Activated CD4-positive, alpha-beta memory T cell treated with anti-CD3 and anti-CD28 coated beads for 36 hours (primary cell): ENCODE measurements at regions not wholly inside any gene's neighbourhood (a gene's known extent, or its start where the extent isn't known, plus 50 kb on each side); places are given as distances from the start of the nearest gene placed in this dataset.

Experiments used
- CTCF ChIA-PET: fragments of 350-600 bp; sonication (Branson Sonifier 250); formaldehyde crosslinking; loops from one replicate; lab custom pipeline; 2021; ENCODE audit warnings: antibody characterized with exemption, inconsistent platforms; lab: Charles Lee
- POLR2A ChIA-PET: fragments of 350-600 bp; sonication (Branson Sonifier 250); formaldehyde crosslinking; loops from one replicate; lab custom pipeline; 2021; ENCODE audit warnings: antibody characterized with exemption; lab: Charles Lee
- DNase-seq: peaks from one replicate; pipeline ENCODE4 v3.0.0-alpha.2; 2020
- H3K27ac Mint-ChIP-seq: one replicate; pipeline ENCODE4 v1.8.0; 2021; ENCODE audit warnings: mixed read lengths
- H3K27me3 Mint-ChIP-seq: one replicate; pipeline ENCODE4 v1.8.0; 2021; ENCODE audit warnings: mixed read lengths
- H3K36me3 Mint-ChIP-seq: one replicate; pipeline ENCODE4 v1.8.0; 2021; ENCODE audit warnings: mixed read lengths
- H3K4me1 Mint-ChIP-seq: one replicate; pipeline ENCODE4 v1.8.0; 2021; ENCODE audit warnings: low read depth, mixed read lengths
- H3K4me3 Mint-ChIP-seq: one replicate; pipeline ENCODE4 v1.8.0; 2021; ENCODE audit warnings: mild to moderate bottlenecking, mixed read lengths
- H3K9me3 Mint-ChIP-seq: one replicate; pipeline ENCODE4 v1.8.0; 2021; ENCODE audit warnings: mixed read lengths
- intact Hi-C: fragments of 100-400 bp; cut with micrococcal nuclease; formaldehyde crosslinking; loops from one replicate; pipeline ENCODE4 v1.15.1; 2023

DNA sequence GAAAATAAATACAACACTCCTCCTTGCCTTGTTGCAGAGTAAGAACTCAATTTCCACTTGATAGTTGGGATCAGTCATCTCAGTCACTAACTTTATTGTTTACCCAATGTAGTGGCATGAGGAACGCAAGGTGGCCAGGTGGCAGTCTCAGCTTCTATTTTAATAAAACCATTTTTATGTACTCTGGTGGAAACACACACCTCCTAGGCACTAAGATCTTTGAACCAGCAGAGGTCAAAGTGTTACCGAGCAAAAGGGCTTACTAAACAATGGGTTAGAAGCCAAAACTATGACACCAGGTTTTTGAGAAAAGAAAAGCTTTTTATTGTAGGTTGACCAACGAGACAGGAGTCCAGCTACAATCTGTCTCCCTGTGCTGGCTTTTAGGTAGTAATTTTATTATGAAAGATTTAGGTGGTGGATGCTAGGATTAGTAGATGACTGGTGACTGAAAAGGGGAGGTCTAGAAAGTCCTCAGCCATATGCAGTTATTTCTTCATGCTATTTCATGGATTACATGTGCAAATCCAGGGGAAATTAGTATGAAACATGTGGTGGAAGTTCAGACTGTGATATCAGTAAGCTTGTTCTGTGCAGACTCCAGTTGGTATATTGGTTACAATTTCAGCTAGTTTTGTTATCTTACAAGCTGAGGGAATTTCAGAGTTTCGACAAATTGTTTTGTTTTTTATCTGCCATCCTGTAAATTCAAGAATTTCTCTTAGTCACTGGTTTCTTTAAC lies 122.3 kb downstream of the PCTP start:
- POLR2A ChIA-PET, result no interaction called here
- Mint-ChIP-seq H3K27ac (no peak overlapping the region), H3K9me3 (no peaks in the 10 kb centered on the region), H3K4me3 (no peak overlapping the region), H3K4me1 (no peaks in the 10 kb centered on the region), H3K27me3 (peaks cover 2% of the 10 kb centered on the region), H3K36me3 (no peaks in the 10 kb centered on the region)
- intact Hi-C loops, result no loop called here
- no peak for DNase-seq
- CTCF ChIA-PET, result no interaction called here

DNA sequence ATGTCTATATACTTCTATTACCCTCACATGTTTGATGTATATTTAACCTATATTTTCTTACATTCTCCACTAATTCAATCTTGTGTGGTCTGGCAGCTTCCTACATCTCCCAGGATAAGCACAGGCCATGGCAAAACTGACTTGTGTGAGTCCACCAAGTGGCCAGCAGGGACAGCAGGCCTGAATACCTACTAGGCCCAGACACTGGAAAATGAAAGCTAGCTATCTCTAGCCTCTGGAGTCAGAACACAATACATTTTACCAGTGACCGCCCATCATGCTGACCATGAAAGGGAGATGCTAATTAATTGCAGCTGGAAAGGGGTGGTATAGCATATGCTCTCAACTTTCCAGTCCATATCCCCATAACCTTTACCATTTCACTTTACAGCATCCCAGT lies 132.3 kb downstream of the PCTP start:
- Mint-ChIP-seq H3K27me3 (no peaks in the 10 kb centered on the region), H3K4me1 (no peaks in the 10 kb centered on the region), H3K4me3 (no peak overlapping the region), H3K9me3 (no peaks in the 10 kb centered on the region), H3K27ac (no peak overlapping the region), H3K36me3 (no peaks in the 10 kb centered on the region)
- ChIA-PET CTCF (no interaction called here), POLR2A (no interaction called here)
- no peak for DNase-seq
- intact Hi-C loops, result no loop called here

DNA sequence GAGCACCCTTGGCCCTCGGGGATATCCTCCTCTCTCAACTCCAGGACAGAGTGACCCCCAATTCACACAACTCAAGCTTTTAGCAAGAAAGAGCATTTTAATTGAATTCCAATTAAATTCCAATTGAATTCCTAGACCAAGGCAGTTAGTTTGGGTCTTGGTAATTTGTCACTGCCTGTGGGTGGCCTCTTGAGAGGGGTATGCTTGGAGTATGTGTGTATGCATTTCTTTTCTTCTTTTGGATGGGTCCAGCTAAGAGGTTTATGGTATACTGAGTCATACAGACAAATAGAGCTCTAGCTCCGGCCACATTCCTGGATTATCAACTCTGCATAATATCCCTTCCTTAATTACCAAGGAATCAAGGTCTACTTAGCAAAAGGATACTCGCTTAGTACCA lies 136.7 kb downstream of the PCTP start:
- ChIA-PET CTCF (no interaction called here), POLR2A (no interaction called here)
- DNase-seq, result no peak
- Mint-ChIP-seq H3K27ac (no peak overlapping the region), H3K36me3 (no peaks in the 10 kb centered on the region), H3K9me3 (no peaks in the 10 kb centered on the region), H3K4me3 (no peak overlapping the region), H3K27me3 (peaks cover 3% of the 10 kb centered on the region), H3K4me1 (no peaks in the 10 kb centered on the region)
- intact Hi-C loops, result no loop called here

DNA sequence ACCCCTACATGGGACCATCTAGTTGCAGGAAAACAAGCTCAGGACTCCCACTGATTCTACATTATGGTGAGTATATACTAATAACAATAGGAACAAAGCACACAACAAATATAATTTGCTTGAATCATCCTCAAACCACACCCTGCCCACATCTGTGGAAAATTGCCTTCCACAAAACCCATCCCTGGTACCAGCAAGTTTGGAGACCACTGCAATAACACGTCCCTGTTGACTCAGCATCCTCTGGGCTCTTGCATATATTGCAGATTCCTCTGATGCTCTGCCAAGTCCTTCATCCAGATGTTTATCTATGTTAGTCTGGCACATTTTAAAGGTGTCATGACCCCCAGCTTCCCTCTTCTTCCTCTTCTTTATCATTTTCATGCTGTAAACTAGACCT lies 138.4 kb downstream of the PCTP start:
- H3K4me1 Mint-ChIP-seq, result no peaks in the 10 kb centered on the region
- H3K4me3 Mint-ChIP-seq, result no peak overlapping the region
- no peak overlapping the region for H3K27ac Mint-ChIP-seq
- H3K27me3 Mint-ChIP-seq, result peaks cover 8% of the 10 kb centered on the region
- intact Hi-C loops, result no loop called here
- ChIA-PET POLR2A (no interaction called here), CTCF (no interaction called here)
- DNase-seq, result no peak
- H3K36me3 Mint-ChIP-seq, result no peaks in the 10 kb centered on the region
- H3K9me3 Mint-ChIP-seq, result no peaks in the 10 kb centered on the region

DNA sequence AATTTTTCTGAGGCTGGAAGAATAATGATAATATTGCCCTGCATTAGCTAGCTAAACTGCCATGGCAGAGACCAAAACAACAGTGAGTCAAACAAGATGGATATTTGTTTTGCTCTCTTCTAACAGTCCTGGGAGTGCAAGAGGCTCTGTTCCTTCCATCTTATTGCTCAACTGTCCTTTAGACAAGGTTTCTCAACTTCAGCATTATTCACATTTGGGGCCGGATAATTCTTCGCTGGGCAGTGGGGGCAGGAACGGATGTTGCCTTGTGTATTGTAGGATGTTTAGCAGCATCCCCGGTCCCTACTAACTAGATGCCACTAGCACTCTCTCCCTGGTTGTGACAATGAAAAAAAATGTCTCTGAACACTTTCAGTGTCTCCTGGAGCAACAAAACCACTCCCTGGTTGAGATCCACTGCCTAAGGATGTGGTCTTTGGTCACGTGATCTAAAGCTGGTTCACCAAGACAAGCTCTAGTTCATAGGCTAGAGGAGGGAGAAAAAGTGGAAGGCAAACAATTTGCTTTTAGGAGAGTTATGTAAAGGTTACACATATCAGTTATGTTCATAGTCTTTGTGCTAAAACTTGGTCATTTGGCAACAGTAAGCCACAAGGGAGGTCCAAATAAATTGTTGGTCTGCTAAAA lies 144.4 kb downstream of the PCTP start:
- no peak for DNase-seq
- CTCF ChIA-PET, result no interaction called here
- no peaks in the 10 kb centered on the region for H3K36me3 Mint-ChIP-seq
- intact Hi-C loops, result no loop called here
- H3K4me3 Mint-ChIP-seq, result no peak overlapping the region
- no peak overlapping the region for H3K27ac Mint-ChIP-seq
- H3K9me3 Mint-ChIP-seq, result no peaks in the 10 kb centered on the region
- H3K4me1 Mint-ChIP-seq, result no peaks in the 10 kb centered on the region
- H3K27me3 Mint-ChIP-seq, result peaks cover 13% of the 10 kb centered on the region
- POLR2A ChIA-PET, result no interaction called here

DNA sequence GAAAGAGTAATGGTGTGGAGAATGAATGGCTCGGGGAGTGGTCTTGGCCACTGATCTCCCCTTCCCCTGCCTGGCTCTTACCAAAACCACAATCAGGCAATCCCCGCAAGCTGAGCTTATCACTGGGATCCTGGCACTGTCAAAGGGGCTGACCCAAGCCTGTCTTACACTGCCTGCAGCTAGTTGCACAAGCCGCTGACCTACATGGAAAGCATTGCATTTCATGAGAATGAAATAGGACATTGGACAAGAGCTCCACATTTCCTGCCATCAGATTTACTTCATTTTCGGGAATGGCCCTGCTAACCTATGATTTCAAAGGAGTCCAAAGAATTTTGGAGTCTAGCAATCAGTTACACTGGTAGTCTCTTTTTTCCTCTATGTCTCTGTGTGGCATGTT lies 146.4 kb downstream of the PCTP start:
- Mint-ChIP-seq H3K27ac (no peak overlapping the region), H3K27me3 (peaks cover 14% of the 10 kb centered on the region), H3K36me3 (no peaks in the 10 kb centered on the region), H3K4me1 (no peaks in the 10 kb centered on the region), H3K4me3 (no peak overlapping the region), H3K9me3 (no peaks in the 10 kb centered on the region)
- DNase-seq, result no peak
- ChIA-PET POLR2A (no interaction called here), CTCF (no interaction called here)
- intact Hi-C loops, result no loop called here

DNA sequence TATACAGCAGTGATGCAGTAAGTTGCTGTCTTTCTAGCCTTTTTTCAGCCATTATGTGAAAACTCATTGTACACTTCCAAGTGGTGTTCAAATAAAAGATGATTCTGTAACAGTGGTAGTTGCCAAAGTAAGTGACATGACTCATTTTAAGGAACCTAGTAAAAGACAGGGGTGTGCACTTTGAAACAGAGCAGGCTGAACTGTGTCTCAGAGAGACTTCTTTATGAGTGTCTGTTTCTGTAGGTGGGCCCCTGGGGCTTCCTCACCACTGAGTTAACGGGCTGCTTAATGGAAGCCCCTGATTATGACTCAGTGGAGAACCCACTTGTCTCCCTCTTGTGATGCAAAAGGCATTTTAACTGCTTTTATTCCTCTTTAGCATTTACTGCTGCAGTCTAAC lies 147.3 kb downstream of the PCTP start:
- H3K4me3 Mint-ChIP-seq, result no peak overlapping the region
- H3K27me3 Mint-ChIP-seq, result peaks cover 11% of the 10 kb centered on the region
- ChIA-PET POLR2A (no interaction called here), CTCF (no interaction called here)
- intact Hi-C loops, result no loop called here
- no peaks in the 10 kb centered on the region for H3K36me3 Mint-ChIP-seq
- DNase-seq, result no peak
- no peaks in the 10 kb centered on the region for H3K9me3 Mint-ChIP-seq
- no peaks in the 10 kb centered on the region for H3K4me1 Mint-ChIP-seq
- H3K27ac Mint-ChIP-seq, result no peak overlapping the region

DNA sequence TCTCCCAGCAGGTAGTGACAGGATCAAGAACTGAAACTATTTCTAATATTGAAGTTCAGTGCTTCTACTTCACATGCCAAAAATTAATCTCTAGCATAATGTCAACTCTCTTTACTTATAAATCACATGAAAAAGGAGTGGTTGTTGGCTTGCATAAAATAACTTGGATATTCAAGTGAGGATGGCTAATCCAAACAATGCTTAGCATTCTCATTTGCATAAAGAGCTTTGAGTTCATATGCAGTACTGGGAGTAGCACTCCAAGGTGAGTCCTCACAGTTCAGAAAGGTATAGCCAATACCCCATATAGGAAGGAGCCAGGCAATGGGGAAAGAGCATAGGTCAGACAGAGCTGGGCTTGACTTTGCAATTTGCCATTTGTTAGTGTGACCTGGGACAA lies 149.3 kb downstream of the PCTP start:
- CTCF ChIA-PET, result no interaction called here
- DNase-seq, result no peak
- Mint-ChIP-seq H3K27me3 (peaks cover 8% of the 10 kb centered on the region), H3K4me3 (no peak overlapping the region), H3K27ac (no peak overlapping the region), H3K36me3 (no peaks in the 10 kb centered on the region), H3K4me1 (no peaks in the 10 kb centered on the region), H3K9me3 (no peaks in the 10 kb centered on the region)
- intact Hi-C loops, result no loop called here
- POLR2A ChIA-PET, result no interaction called here

DNA sequence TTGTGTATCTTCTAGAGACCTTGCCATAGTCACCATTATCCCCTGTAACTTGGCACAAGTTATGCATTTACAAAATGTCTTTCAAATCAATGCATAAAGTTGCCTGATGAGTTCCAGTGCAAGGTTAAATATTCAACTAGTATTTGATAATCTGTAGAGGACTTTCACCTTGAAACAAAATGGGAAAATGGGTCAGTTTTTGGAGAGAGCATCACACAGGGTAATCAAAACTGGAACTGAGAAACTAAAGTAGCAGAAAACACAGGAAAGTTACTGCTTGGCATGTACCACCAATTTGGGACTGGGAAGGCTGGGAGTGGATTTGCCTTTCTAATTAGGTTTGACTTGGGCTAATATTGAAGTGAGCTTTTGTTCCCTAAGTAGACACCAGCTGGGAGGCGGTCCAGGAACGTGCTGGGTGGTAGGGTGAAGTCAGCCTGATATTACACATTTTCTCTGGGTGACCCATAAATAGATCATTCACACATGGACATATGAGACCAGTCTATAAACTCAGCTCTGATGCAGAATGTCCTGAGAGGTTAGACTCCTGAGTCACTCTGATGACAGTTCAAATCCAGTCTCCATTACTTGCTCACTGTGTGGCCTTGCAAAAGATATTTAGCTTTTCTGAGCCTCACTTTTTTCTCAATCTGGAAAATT lies 152.3 kb downstream of the PCTP start:
- no peak overlapping the region for H3K27ac Mint-ChIP-seq
- peaks cover 3% of the 10 kb centered on the region for H3K27me3 Mint-ChIP-seq
- ChIA-PET CTCF (no interaction called here), POLR2A (no interaction called here)
- intact Hi-C loops, result no loop called here
- no peak for DNase-seq
- no peak overlapping the region for H3K4me3 Mint-ChIP-seq
- H3K9me3 Mint-ChIP-seq, result no peaks in the 10 kb centered on the region
- H3K36me3 Mint-ChIP-seq, result no peaks in the 10 kb centered on the region
- no peaks in the 10 kb centered on the region for H3K4me1 Mint-ChIP-seq

DNA sequence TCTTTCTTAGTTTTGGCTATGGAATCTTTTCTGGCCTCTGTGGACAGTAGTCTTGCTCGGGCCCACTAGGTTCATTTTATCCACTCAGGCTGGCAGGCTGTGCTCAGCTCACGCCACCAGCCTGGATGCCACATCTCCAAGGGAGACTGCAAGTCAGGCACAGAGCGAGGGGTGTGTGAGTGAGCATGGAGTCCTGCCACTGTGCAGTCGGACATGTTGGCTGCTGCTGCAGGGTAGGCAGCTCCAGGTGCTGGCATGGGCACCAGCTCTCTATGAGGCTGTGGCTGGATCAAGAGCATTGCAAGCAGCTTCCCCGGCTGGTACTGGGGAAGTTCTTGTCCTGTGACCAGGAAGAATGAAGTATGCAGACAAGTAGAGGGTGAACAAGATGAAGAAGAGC lies 158.9 kb downstream of the PCTP start:
- no peaks in the 10 kb centered on the region for H3K9me3 Mint-ChIP-seq
- H3K4me3 Mint-ChIP-seq, result no peak overlapping the region
- peaks cover 3% of the 10 kb centered on the region for H3K27me3 Mint-ChIP-seq
- no peak overlapping the region for H3K27ac Mint-ChIP-seq
- no peaks in the 10 kb centered on the region for H3K36me3 Mint-ChIP-seq
- no peak for DNase-seq
- CTCF ChIA-PET, result no interaction called here
- POLR2A ChIA-PET, result no interaction called here
- intact Hi-C loops, result no loop called here
- no peaks in the 10 kb centered on the region for H3K4me1 Mint-ChIP-seq

DNA sequence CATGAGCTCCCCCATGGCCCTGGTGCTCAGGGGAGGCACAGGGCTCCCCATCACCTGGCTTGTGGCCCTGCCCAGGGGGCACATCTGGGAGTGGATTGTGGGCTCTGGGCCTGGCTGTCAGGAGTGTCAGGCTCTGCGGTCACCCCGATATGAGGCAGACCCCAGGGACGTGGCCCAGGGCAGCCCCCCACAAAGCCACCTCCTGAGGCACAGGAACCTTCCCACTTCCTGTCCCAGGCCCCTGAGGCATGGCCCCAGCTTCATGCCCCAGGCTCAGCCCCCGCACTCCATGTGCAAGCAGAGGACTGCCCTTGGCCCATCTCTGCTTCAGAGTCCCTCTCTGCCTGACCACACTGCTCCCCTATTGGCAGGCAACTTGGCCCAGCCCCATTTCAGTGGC lies 160.3 kb downstream of the PCTP start:
- ChIA-PET CTCF (no interaction called here), POLR2A (no interaction called here)
- no peak for DNase-seq
- intact Hi-C loops, result no loop called here
- no peak overlapping the region for H3K4me3 Mint-ChIP-seq
- no peaks in the 10 kb centered on the region for H3K36me3 Mint-ChIP-seq
- H3K27ac Mint-ChIP-seq, result no peak overlapping the region
- no peaks in the 10 kb centered on the region for H3K9me3 Mint-ChIP-seq
- no peaks in the 10 kb centered on the region for H3K4me1 Mint-ChIP-seq
- H3K27me3 Mint-ChIP-seq, result peaks cover 6% of the 10 kb centered on the region

DNA sequence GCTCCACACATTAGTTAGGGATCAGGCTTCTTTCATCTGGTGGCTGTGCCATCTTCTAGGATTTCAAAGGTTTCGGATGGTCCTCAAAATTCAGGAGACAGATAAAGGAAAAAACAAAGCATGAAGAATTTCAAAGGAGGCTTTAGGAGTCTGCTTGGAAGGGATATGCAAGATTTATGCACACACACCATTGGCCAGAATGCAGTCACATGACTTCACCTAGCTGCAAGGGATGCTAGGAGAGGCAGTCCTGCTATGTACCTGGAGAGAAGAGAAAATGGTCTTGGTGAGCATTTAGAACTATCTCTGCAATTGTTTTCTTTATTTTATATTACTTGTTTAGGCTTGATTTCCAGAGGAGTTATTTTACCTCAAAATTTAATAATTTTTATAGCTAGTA lies 174.6 kb downstream of the PCTP start:
- Mint-ChIP-seq H3K4me3 (no peak overlapping the region), H3K27ac (no peak overlapping the region), H3K4me1 (no peaks in the 10 kb centered on the region), H3K36me3 (no peaks in the 10 kb centered on the region), H3K9me3 (peaks cover 3% of the 10 kb centered on the region), H3K27me3 (peaks cover 3% of the 10 kb centered on the region)
- intact Hi-C loops, result no loop called here
- CTCF ChIA-PET, result no interaction called here
- no peak for DNase-seq
- POLR2A ChIA-PET, result no interaction called here
